CMK (cell line): ENCODE measurements at regions not wholly inside any gene's neighbourhood (a gene's known extent, or its start where the extent isn't known, plus 50 kb on each side); places are given as distances from the start of the nearest gene placed in this dataset.
A peak's percentile ranks its signal among the peaks of the same experiment; 100 is the strongest.

Experiments used
- DNase-seq: peaks from one replicate; pipeline ENCODE4 v3.0.0-alpha.2; 2010; ENCODE audit warnings: low read depth

GRCh38 chr3:106533788-106534160 lies 665.0 kb upstream of the CBLB start:
- DNase-seq = no peak

GRCh38 chr3:106534206-106534605 lies 665.4 kb upstream of the CBLB start:
- peak; percentile 84 for DNase-seq

GRCh38 chr3:106540743-106541142 lies 671.9 kb upstream of the CBLB start:
- DNase-seq = no peak

- DNase-seq = no peak
Observed at GRCh38 chr3:106542101-106542769, 673.4 kb upstream of the CBLB start.

GRCh38 chr3:106552351-106553043 lies 683.7 kb upstream of the CBLB start:
- no peak for DNase-seq

- DNase-seq = no peak
Observed at GRCh38 chr3:106560451-106560966, 691.7 kb upstream of the CBLB start.

GRCh38 chr3:106566277-106566676 lies 697.5 kb upstream of the CBLB start:
- DNase-seq = no peak

GRCh38 chr3:106570426-106570825 lies 701.6 kb upstream of the CBLB start:
- no peak for DNase-seq

GRCh38 chr3:106573605-106574004 lies 704.8 kb upstream of the CBLB start:
- no peak for DNase-seq

- no peak for DNase-seq
Observed at GRCh38 chr3:106575029-106575428, 706.2 kb upstream of the CBLB start.

- no peak for DNase-seq
Observed at GRCh38 chr3:106577241-106577640, 708.4 kb upstream of the CBLB start.

GRCh38 chr3:106578911-106579310 lies 710.1 kb upstream of the CBLB start:
- no peak for DNase-seq

GRCh38 chr3:106582151-106582550 lies 713.3 kb upstream of the CBLB start:
- DNase-seq = no peak

GRCh38 chr3:106587551-106587950 lies 718.7 kb upstream of the CBLB start:
- DNase-seq = no peak

- DNase-seq = no peak
Observed at GRCh38 chr3:106588739-106589138, 719.9 kb upstream of the CBLB start.

- no peak for DNase-seq
Observed at GRCh38 chr3:106589311-106589942, 720.6 kb upstream of the CBLB start.

GRCh38 chr3:106590216-106590615 lies 721.4 kb upstream of the CBLB start:
- DNase-seq = no peak

GRCh38 chr3:106593381-106593780 lies 724.6 kb upstream of the CBLB start:
- DNase-seq = no peak

GRCh38 chr3:106609666-106610301 lies 741.0 kb upstream of the CBLB start:
- peak; percentile 30 for DNase-seq

GRCh38 chr3:106610362-106610959 lies 741.6 kb upstream of the CBLB start:
- DNase-seq = no peak

- no peak for DNase-seq
Observed at GRCh38 chr3:106611116-106611515, 742.3 kb upstream of the CBLB start.

GRCh38 chr3:106611841-106612240 lies 743.0 kb upstream of the CBLB start:
- no peak for DNase-seq
